NCI-H2029 (cell line): ENCODE measurements at regions not wholly inside any gene's neighbourhood (a gene's known extent, or its start where the extent isn't known, plus 50 kb on each side); places are given as distances from the start of the nearest gene placed in this dataset.

ENCODE experiments used
- DNase-seq: peaks from one replicate; lab custom pipeline; 2025; lab: John Stamatoyannopoulos, UW

- DNase-seq: no peak
Observed at GRCh38 chr4:18859468-18859867, 837.9 kb upstream of the LCORL start.

DNA sequence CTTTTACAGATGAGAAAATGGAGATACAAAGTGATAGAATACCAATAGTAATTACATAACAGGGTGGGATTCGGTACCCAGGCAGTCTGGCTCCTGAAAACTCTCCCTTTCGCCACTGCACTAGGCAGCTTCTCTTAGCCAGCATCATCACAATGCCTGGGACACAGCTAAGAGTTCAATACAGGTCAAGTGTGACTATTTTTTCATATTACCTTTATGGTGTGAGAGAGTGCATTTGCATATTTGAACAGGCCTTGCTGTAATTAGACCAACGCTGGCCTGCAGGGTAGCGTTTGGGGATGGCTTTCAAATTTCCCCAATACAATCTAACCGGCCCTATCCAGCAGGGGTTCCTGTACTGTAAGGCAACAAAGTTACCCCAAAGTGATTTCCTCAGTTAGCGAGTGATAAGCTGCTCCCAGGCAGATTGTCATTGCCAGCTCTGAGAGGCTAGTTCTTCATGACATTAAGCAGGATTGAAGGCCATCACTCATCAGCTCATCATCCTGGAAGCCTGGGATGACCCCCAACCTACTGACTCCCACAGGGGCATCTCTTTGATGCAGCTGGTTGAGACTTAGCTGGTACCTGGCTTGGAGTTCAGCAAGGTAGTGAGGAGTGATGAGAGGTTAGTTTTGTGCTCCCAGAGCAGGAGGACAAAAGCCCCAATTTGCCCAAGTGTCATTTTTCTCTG, 836.8 kb upstream of the LCORL start:
- no peak for DNase-seq

DNA sequence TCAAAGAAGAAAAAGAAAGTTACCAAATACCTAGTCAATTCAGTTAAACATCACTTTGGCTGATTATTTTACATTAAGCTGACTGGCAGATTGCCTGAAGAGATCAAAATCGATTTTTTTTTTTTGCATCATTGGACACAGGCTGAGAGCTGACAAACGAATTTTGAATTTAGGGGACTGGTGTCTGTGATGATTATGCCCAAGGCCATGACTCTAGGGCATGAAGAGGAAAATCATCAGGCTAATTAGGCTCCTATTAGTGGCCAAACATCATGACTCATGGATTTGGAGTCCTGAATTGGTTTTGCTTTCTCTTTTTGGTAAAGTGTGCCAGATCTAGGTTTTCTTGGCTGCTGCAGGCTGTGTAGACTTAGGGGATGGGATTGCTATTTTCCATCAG, 829.3 kb upstream of the LCORL start:
- no peak for DNase-seq

DNA sequence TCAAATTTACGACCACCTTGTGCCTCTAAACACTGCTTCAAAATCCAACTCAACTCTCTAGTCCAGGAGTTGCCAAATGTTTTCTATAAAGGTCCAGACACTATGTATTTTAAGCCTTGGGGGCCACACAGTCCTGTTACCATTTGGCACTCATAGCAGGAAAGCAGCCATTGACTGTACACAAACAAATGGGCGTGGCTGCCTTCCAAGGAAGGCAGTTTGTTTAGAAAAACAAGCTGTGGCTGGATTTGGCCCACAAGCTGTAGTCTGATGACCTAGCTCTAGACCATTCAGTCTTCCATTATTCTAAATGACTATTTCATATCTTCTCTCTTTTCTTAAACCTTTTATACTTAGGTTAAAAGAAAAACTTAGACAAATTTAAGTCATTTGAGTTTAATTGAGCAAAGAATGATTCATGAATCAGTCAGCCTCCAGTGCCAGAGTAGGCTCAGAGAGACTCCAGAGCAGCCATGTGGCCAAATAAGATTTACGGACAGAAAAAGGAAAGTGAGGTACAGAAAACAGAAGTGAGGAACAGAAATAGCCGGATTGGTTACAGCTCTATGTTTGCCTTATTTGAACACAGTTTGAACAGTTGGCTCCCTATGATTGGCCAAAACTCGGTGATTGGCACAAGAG, 825.8 kb upstream of the LCORL start:
- DNase-seq: peak; percentile 30

DNA sequence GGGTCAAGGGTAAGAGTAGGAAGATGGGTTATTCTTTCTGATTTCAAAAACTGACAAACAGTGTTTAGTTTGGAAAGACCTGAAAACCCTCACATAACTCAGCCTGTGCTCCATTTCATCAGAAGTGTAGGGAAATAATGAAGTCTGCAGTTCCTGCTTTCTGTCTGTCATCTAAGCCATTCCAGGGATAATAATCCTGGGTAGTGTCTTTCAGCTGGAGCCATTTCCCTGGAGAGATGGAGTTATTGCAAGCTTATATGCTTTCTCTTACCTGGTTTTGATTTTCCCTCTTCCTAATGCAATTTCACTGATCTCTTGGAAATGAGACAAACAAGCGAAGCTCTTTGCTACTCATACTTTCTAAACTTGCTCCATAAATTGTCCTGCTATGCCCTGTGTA, 824.8 kb upstream of the LCORL start:
- no peak for DNase-seq

GRCh38 chr4:18844726-18845125, 823.2 kb upstream of the LCORL start:
- no peak for DNase-seq

DNA sequence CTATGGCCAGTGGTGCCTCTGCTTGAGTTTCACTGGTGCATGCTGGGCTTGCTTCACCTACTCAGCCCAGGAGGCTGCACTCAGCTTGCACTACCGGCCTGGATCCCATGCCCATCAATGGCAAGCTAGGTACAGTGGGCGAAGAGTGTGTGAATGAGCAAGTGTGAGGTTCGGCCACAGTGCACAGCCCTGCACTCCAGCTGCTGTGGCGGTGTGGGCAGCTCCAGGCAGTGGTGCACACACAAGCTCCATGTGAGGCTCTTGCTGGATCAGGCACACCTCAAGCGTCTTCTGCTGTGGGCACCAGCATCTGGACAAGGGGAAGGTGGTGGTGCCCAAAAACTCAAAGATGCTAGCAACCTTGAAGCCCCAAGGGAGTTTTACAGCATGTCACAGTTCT, 820.9 kb upstream of the LCORL start:
- no peak for DNase-seq

GRCh38 chr4:18840481-18840880, 818.9 kb upstream of the LCORL start:
- DNase-seq: no peak

DNA sequence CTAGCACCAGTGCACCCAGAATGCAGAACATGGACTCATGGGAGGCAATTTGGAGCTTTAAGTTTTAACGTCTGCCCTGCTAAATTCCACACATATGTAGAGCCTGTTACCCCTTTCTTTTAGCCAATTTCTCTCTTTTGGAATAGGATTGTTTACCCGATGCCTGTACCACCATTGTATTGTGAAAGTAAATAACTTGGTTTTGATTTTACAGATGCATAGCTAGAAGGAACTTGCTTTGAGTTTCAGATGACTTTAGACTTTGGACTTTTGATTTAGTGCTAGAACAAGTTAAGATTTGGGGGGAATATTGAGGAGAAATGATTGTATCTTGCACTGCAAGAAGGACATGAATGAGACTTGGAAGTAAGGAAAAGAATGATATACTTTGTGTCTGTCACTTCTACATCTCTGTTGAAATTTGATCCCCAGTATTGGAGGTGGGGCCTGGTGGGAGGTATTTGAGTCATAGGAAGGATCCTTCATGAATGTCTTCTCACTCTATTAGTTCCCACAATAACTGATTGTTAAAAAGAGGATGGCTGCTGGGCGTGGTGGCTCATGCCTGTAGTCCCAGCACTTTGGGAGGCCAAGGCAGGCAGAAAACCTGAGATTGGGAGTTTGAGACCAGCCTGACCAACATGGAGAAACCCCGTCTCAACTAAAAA, 794.8 kb upstream of the LCORL start:
- DNase-seq: no peak

- DNase-seq: no peak
Observed at GRCh38 chr4:18815779-18816173, 794.2 kb upstream of the LCORL start.

GRCh38 chr4:18815081-18815778, 793.7 kb upstream of the LCORL start:
- DNase-seq: no peak

DNA sequence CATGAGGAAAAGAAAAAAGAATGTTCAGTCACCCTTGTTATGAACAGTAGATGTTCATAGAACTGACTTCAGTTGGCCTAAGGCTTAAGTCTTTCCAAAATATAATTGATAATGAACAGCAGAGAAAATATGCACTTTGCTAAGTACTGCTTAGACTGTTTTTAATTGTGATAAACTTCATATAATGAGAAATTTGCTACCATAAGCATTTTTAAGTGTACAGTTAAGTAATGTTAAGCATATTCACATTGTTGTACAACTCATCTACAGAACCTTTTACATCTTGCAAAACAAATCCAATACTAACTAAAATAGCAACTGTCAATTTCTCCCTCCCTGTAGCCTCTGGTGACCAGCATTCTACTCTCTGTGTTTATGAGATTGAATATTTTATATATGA, 792.2 kb upstream of the LCORL start:
- no peak for DNase-seq

DNA sequence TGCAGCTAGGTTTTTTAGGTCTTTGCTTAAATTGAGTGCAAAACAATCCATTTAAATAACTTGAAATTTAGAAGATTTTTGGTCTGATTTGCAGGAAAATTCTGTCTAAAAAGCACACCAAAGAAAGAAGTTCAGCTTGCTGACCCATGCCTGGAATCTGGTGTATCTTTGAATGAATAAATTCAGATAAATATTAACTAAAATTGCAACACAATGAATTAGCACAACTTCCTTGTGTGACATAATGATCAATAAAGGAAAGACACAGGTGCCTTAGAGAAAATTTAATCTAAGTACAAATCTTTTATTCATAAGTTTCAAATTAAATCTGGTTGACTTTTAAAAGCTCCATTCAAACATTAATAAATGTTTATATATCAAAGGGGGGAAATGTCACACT, 791.5 kb upstream of the LCORL start:
- DNase-seq: no peak

GRCh38 chr4:18803781-18804180, 782.2 kb upstream of the LCORL start:
- no peak for DNase-seq

- no peak for DNase-seq
Observed at GRCh38 chr4:18798123-18798522, 776.6 kb upstream of the LCORL start.

GRCh38 chr4:18795794-18796193, 774.2 kb upstream of the LCORL start:
- no peak for DNase-seq

DNA sequence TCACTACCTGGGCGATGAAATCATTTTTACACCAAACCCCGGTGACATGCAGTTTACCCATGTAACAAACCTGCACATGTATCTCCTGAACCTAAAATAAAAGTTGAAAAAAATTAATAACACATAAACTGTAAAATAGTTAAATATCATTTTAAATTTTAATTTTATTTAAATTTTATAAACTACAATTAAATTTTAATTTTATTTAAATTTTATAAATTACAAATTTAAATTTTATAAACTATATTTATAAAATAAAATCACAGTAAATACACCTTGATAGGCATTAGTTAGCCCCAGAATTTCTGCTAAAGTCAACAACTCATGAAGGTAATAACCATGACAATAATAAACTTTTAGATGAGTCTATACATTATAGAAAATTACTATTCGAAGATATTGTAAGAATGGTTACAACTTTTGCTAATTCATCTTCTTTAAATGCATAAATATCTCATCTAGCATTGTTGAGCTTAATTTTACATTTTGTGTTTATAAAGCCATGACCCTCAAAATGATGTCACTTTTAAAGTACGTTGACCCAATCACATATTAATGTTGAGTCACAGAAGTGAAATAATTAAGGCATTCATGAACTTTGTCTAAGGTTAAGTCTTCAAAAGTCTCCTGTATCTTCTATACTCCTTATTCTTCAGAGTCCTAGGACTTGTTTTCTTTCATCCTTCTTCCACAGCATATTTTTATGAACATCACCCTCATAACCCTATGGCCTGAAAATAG, 755.8 kb upstream of the LCORL start:
- DNase-seq: no peak

- no peak for DNase-seq
Observed at GRCh38 chr4:18767921-18768320, 746.4 kb upstream of the LCORL start.

GRCh38 chr4:18756671-18757070, 735.1 kb upstream of the LCORL start:
- DNase-seq: no peak

- no peak for DNase-seq
Observed at GRCh38 chr4:18754180-18754579, 732.6 kb upstream of the LCORL start.

DNA sequence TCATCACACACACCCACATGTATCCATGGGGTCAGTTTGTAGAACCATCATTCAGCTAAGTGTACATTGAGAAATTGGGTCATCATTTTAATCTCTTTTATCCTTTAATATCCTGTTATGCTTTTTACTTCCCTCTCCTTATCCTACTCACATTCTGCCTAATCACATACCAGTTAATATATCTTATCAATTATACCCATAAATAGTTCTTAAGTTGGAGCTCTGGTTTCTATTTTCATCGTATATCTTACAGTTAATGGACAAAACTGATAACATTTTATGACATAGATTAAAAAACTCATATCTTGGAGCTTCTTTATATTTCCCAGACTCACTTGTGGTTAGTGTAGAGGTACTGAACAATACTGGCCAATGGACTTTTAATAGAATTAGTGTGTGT, 729.5 kb upstream of the LCORL start:
- no peak for DNase-seq

- DNase-seq: no peak
Observed at GRCh38 chr4:18749391-18749790, 727.8 kb upstream of the LCORL start.
